PC-9 (cell line): ENCODE measurements at regions not wholly inside any gene's neighbourhood (a gene's known extent, or its start where the extent isn't known, plus 50 kb on each side); places are given as distances from the start of the nearest gene placed in this dataset.
A peak's percentile ranks its signal among the peaks of the same experiment; 100 is the strongest.

Experiments used
- BruUV-seq: library from RNA; stranded (reverse); fragments of 400-500 nt; replicated peaks from 2 replicates; lab custom pipeline; 2021; lab: Mats Ljungman, UMichigan
- CTCF ChIA-PET: fragments of 300-600 bp; sonication (Branson Sonifier 250); formaldehyde crosslinking; loops from one replicate; lab custom pipeline; 2022; ENCODE audit warnings: antibody characterized with exemption; lab: Charles Lee
- POLR2A ChIA-PET: fragments of 300-600 bp; sonication (Branson Sonifier 250); formaldehyde crosslinking; loops from one replicate; lab custom pipeline; 2022; ENCODE audit warnings: antibody characterized with exemption; ENCODE audit not compliant: unreplicated experiment; lab: Charles Lee
- DNase-seq, 2 experiments: peaks; one replicate each; pipeline versions ENCODE4 v3.0.0 to v3.0.0-alpha.2; 2015 to 2022; ENCODE audit warnings: mixed read lengths in 1 of 2
- H2AFZ ChIP-seq: fragments of 200-600 bp; sonication (generic); 2 replicates; pipeline ENCODE4 v1.8.1; 2017; ENCODE audit warnings: antibody characterized with exemption
- H3F3A ChIP-seq: fragments of 200-600 bp; sonication (generic); 2 replicates; pipeline ENCODE4 v1.8.1; 2017; ENCODE audit warnings: antibody characterized with exemption, mild to moderate bottlenecking, low read depth; ENCODE audit not compliant: insufficient read depth
- H3K27ac ChIP-seq: fragments of 200-600 bp; sonication (generic); 2 replicates; pipeline ENCODE4 v1.6.1; 2016; ENCODE audit warnings: mixed run types
- H3K27me3 ChIP-seq: fragments of 200-600 bp; sonication (generic); 2 replicates; pipeline ENCODE4 v1.6.1; 2016; ENCODE audit warnings: low read depth, mixed run types; ENCODE audit not compliant: insufficient read depth
- H3K36me3 ChIP-seq: fragments of 200-600 bp; sonication (generic); 2 replicates; pipeline ENCODE4 v1.6.1; 2016; ENCODE audit warnings: low read depth, mixed run types
- H3K4me1 ChIP-seq: fragments of 200-600 bp; sonication (generic); replicated peaks from 2 replicates; pipeline ENCODE4 v1.6.1; 2016; ENCODE audit warnings: mixed run types; ENCODE audit not compliant: insufficient read depth
- H3K4me2 ChIP-seq: fragments of 200-600 bp; sonication (generic); 2 replicates; pipeline ENCODE4 v1.6.1; 2017; ENCODE audit warnings: mixed run types
- H3K4me3 ChIP-seq: fragments of 200-600 bp; sonication (generic); 2 replicates; pipeline ENCODE4 v1.6.1; 2016; ENCODE audit warnings: mixed run types
- H3K79me2 ChIP-seq: fragments of 200-600 bp; sonication (generic); 2 replicates; pipeline ENCODE4 v1.6.1; 2017; ENCODE audit warnings: low read depth, mixed run types
- H3K9me2 ChIP-seq: fragments of 200-600 bp; sonication (generic); 2 replicates; pipeline ENCODE4 v1.8.1; 2017; ENCODE audit warnings: mild to moderate bottlenecking; ENCODE audit not compliant: insufficient read depth
- H3K9me3 ChIP-seq: fragments of 200-600 bp; sonication (generic); 2 replicates; pipeline ENCODE4 v1.8.1; 2016; ENCODE audit warnings: low read depth; ENCODE audit not compliant: insufficient read depth
- H4K20me1 ChIP-seq: fragments of 200-600 bp; sonication (generic); 2 replicates; pipeline ENCODE4 v1.8.1; 2017; ENCODE audit not compliant: insufficient read depth
- CTCF ChIP-seq: fragments of 200-600 bp; sonication (generic); conservative IDR thresholded peaks from 2 replicates; pipeline ENCODE4 v1.6.1; 2017; ENCODE audit warnings: mixed run types, antibody characterized with exemption, mild to moderate bottlenecking, moderate library complexity
- EZH2 ChIP-seq: fragments of 200-600 bp; sonication (generic); IDR thresholded peaks from 2 replicates; pipeline ENCODE4 v1.8.0; 2017; ENCODE audit warnings: antibody characterized with exemption, low read depth
- intact Hi-C: fragments of 100-400 bp; cut with micrococcal nuclease; formaldehyde crosslinking; loops from one replicate; pipeline ENCODE4 v1.10.0; 2022; ENCODE audit not compliant: unreplicated experiment

GRCh38 chr10:90674928-90675327, 182.9 kb downstream of the HTR7 start:
- no peak overlapping the region for H3K4me3 ChIP-seq
- H3K4me1 ChIP-seq, result no peaks in the 10 kb centered on the region
- CTCF ChIA-PET, result no interaction called here
- H3F3A ChIP-seq, result no peaks in the 10 kb centered on the region
- H2AFZ ChIP-seq, result no peak overlapping the region
- no peak overlapping the region for H3K4me2 ChIP-seq
- POLR2A ChIA-PET, result no interaction called here
- H4K20me1 ChIP-seq, result no peaks in the 10 kb centered on the region
- no peak for TF ChIP-seq EZH2
- no peak for TF ChIP-seq CTCF
- BruUV-seq, result no TSS peak
- H3K27ac ChIP-seq, result no peak overlapping the region
- no peaks in the 10 kb centered on the region for H3K9me3 ChIP-seq
- DNase-seq, result peak in 1 of 2 experiments; percentile 2
- H3K9me2 ChIP-seq, result no peaks in the 10 kb centered on the region
- H3K27me3 ChIP-seq, result no peaks in the 10 kb centered on the region
- H3K36me3 ChIP-seq, result no peaks in the 10 kb centered on the region
- no peaks in the 10 kb centered on the region for H3K79me2 ChIP-seq
- intact Hi-C loops, result no loop called here

- H3K9me3 ChIP-seq, result no peaks in the 10 kb centered on the region
- no peaks in the 10 kb centered on the region for H3K27me3 ChIP-seq
- H3K27ac ChIP-seq, result no peak overlapping the region
- no peaks in the 10 kb centered on the region for H3K36me3 ChIP-seq
- TF ChIP-seq EZH2 (no peak), CTCF (no peak)
- no peak overlapping the region for H3K4me2 ChIP-seq
- H3F3A ChIP-seq, result no peaks in the 10 kb centered on the region
- no peaks in the 10 kb centered on the region for H3K9me2 ChIP-seq
- intact Hi-C loops, result no loop called here
- ChIA-PET POLR2A (no interaction called here), CTCF (no interaction called here)
- H4K20me1 ChIP-seq, result no peaks in the 10 kb centered on the region
- H3K4me1 ChIP-seq, result no peaks in the 10 kb centered on the region
- no peak overlapping the region for H3K4me3 ChIP-seq
- DNase-seq, result no peak
- no peak overlapping the region for H2AFZ ChIP-seq
- H3K79me2 ChIP-seq, result no peaks in the 10 kb centered on the region
- BruUV-seq, result no TSS peak
Measured at GRCh38 chr10:90675621-90676020, 182.2 kb downstream of the HTR7 start.
